COR-L47 (cell line): ENCODE measurements at regions not wholly inside any gene's neighbourhood (a gene's known extent, or its start where the extent isn't known, plus 50 kb on each side); places are given as distances from the start of the nearest gene placed in this dataset.
"Not testable (repeated sequence)": the region's sequence is repeated elsewhere in the genome, so short reads cannot be mapped to it uniquely, and the experiment has no call there.

ENCODE experiments used
- DNase-seq: peaks from one replicate; lab custom pipeline; 2025; lab: John Stamatoyannopoulos, UW

GRCh38 chr2:52289741-52290140 is 1257.8 kb upstream of the NRXN1 start:
- DNase-seq: no peak

GRCh38 chr2:52288596-52288995 is 1256.7 kb upstream of the NRXN1 start:
- DNase-seq: no peak

- DNase-seq: no peak
Measured at GRCh38 chr2:52269696-52270485, 1238.0 kb upstream of the NRXN1 start.

- no peak for DNase-seq
Measured at GRCh38 chr2:52264911-52265310, 1233.0 kb upstream of the NRXN1 start.

- DNase-seq: peak; percentile 52
Measured at GRCh38 chr2:52264488-52264887, 1232.6 kb upstream of the NRXN1 start.

- DNase-seq: no peak
Measured at GRCh38 chr2:52260904-52261303, 1229.0 kb upstream of the NRXN1 start.

GRCh38 chr2:52258967-52259366 is 1227.0 kb upstream of the NRXN1 start:
- DNase-seq: not testable (repeated sequence)

GRCh38 chr2:52258038-52258437 is 1226.1 kb upstream of the NRXN1 start:
- DNase-seq: no peak

GRCh38 chr2:52253416-52253980 is 1221.6 kb upstream of the NRXN1 start:
- DNase-seq: no peak

- DNase-seq: peak; percentile 33
Measured at GRCh38 chr2:52238782-52239181, 1206.8 kb upstream of the NRXN1 start.

GRCh38 chr2:52222128-52222527 is 1190.2 kb upstream of the NRXN1 start:
- DNase-seq: no peak

GRCh38 chr2:52220393-52220792 is 1188.5 kb upstream of the NRXN1 start:
- peak; percentile 96 for DNase-seq

GRCh38 chr2:52210611-52211010 is 1178.7 kb upstream of the NRXN1 start:
- no peak for DNase-seq

GRCh38 chr2:52210161-52210560 is 1178.2 kb upstream of the NRXN1 start:
- DNase-seq: no peak

- DNase-seq: no peak
Measured at GRCh38 chr2:52194342-52194741, 1162.4 kb upstream of the NRXN1 start.

GRCh38 chr2:52193804-52194203 is 1161.9 kb upstream of the NRXN1 start:
- DNase-seq: no peak

GRCh38 chr2:52192656-52193055 is 1160.7 kb upstream of the NRXN1 start:
- no peak for DNase-seq

GRCh38 chr2:52181080-52181479 is 1149.1 kb upstream of the NRXN1 start:
- DNase-seq: no peak

- DNase-seq: no peak
Measured at GRCh38 chr2:52178845-52179244, 1146.9 kb upstream of the NRXN1 start.

- no peak for DNase-seq
Measured at GRCh38 chr2:52145005-52145404, 1113.1 kb upstream of the NRXN1 start.

GRCh38 chr2:52144590-52144989 is 1112.7 kb upstream of the NRXN1 start:
- DNase-seq: no peak

GRCh38 chr2:52141076-52141475 is 1109.1 kb upstream of the NRXN1 start:
- DNase-seq: no peak

GRCh38 chr2:52139241-52139640 is 1107.3 kb upstream of the NRXN1 start:
- DNase-seq: no peak

GRCh38 chr2:52135235-52135634 is 1103.3 kb upstream of the NRXN1 start:
- DNase-seq: no peak
